HepG2 (cell line): ENCODE measurements at regions not wholly inside any gene's neighbourhood (a gene's known extent, or its start where the extent isn't known, plus 50 kb on each side); places are given as distances from the start of the nearest gene placed in this dataset.

ENCODE experiments used
- ARHGAP35 ChIP-seq: sonication (generic); formaldehyde crosslinking; IDR thresholded peaks from 2 replicates; pipeline ENCODE4 v1.9.0; 2022; ENCODE audit warnings: mild to moderate bottlenecking, inconsistent platforms, moderate library complexity, missing genetic modification reagents, borderline replicate concordance
- CBX5 ChIP-seq: sonication (generic); formaldehyde crosslinking; IDR thresholded peaks from 2 replicates; pipeline ENCODE4 v1.4.0; 2020; ENCODE audit warnings: missing genetic modification reagents, borderline replicate concordance
- CEBPG ChIP-seq: IDR thresholded peaks from 2 replicates; pipeline ENCODE4 v1.6.1; 2016
- CTCF ChIP-seq: sonication (generic); formaldehyde crosslinking; IDR thresholded peaks from 2 replicates; pipeline ENCODE4 v1.5.0; 2020; ENCODE audit warnings: mild to moderate bottlenecking, missing genetic modification reagents, moderate library complexity
- IRF2 ChIP-seq: IDR thresholded peaks from 2 replicates; pipeline ENCODE4 v1.6.1; 2018; ENCODE audit warnings: missing genetic modification reagents, missing compliant biosample characterization
- NFYB ChIP-seq: sonication (generic); formaldehyde crosslinking; IDR thresholded peaks from 2 replicates; pipeline ENCODE4 v1.4.0; 2020; ENCODE audit warnings: missing genetic modification reagents
- PHF8 ChIP-seq: sonication (generic); formaldehyde crosslinking; IDR thresholded peaks from 2 replicates; pipeline ENCODE4 v1.5.0; 2020; ENCODE audit warnings: missing genetic modification reagents
- ZNF17 ChIP-seq: sonication (generic); formaldehyde crosslinking; IDR thresholded peaks from 2 replicates; pipeline ENCODE4 v1.5.0; 2020; ENCODE audit warnings: mild to moderate bottlenecking, missing genetic modification reagents
- ZNF563 ChIP-seq: sonication (generic); formaldehyde crosslinking; IDR thresholded peaks from 2 replicates; pipeline ENCODE4 v1.8.0; 2022; ENCODE audit warnings: mild to moderate bottlenecking, moderate library complexity, missing genetic modification reagents
- ZNF768 ChIP-seq: sonication (generic); formaldehyde crosslinking; IDR thresholded peaks from 2 replicates; pipeline ENCODE4 v1.4.0; 2020; ENCODE audit warnings: missing genetic modification reagents
- TF ChIP-seq, protein P1 (sequence below): sonication (generic); formaldehyde crosslinking; IDR thresholded peaks from 2 replicates; pipeline ENCODE4 v1.4.0; 2020; ENCODE audit warnings: missing genetic modification reagents, borderline replicate concordance

DNA sequence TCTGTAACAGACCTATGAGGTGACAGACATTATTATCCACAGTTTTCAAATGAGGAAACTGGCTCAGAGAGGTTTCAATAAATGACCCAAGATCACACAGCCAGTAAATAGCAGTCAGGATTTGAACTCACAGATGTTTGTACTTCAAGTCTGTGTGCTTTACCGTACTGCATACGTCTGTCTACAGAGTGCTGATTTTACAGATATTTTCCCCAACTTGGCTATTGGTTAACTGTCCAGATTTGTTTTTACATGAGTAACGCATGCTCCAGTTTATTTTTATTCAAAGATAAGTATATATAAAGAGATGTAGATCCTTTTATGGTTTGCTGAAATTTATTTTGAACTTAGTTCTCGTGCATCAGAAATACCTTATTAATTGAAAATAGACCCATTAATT, 65.7 kb upstream of the SLC38A2 start:
- TF ChIP-seq PHF8 (no peak), CTCF (no peak), CEBPG (CRISPR knock-in tag) (no peak), ZNF17 (CRISPR knock-in tag) (no peak), ZNF563 (CRISPR knock-in tag) (no peak), CBX5 (CRISPR knock-in tag) (no peak), IRF2 (CRISPR knock-in tag) (no peak), ZNF768 (no peak), ARHGAP35 (CRISPR knock-in tag) (no peak), NFYB (no peak)
- TF ChIP-seq, protein P1, sequence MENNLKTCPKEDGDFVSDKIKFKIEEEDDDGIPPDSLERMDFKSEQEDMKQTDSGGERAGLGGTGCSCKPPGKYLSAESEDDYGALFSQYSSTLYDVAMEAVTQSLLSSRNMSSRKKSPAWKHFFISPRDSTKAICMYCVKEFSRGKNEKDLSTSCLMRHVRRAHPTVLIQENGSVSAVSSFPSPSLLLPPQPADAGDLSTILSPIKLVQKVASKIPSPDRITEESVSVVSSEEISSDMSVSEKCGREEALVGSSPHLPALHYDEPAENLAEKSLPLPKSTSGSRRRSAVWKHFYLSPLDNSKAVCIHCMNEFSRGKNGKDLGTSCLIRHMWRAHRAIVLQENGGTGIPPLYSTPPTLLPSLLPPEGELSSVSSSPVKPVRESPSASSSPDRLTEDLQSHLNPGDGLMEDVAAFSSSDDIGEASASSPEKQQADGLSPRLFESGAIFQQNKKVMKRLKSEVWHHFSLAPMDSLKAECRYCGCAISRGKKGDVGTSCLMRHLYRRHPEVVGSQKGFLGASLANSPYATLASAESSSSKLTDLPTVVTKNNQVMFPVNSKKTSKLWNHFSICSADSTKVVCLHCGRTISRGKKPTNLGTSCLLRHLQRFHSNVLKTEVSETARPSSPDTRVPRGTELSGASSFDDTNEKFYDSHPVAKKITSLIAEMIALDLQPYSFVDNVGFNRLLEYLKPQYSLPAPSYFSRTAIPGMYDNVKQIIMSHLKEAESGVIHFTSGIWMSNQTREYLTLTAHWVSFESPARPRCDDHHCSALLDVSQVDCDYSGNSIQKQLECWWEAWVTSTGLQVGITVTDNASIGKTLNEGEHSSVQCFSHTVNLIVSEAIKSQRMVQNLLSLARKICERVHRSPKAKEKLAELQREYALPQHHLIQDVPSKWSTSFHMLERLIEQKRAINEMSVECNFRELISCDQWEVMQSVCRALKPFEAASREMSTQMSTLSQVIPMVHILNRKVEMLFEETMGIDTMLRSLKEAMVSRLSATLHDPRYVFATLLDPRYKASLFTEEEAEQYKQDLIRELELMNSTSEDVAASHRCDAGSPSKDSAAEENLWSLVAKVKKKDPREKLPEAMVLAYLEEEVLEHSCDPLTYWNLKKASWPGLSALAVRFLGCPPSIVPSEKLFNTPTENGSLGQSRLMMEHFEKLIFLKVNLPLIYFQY, result no peak
